ENCODE measurements at regions not wholly inside any gene's neighbourhood (a gene's known extent, or its start where the extent isn't known, plus 50 kb on each side); places are given as distances from the start of the nearest gene placed in this dataset.

DNA sequence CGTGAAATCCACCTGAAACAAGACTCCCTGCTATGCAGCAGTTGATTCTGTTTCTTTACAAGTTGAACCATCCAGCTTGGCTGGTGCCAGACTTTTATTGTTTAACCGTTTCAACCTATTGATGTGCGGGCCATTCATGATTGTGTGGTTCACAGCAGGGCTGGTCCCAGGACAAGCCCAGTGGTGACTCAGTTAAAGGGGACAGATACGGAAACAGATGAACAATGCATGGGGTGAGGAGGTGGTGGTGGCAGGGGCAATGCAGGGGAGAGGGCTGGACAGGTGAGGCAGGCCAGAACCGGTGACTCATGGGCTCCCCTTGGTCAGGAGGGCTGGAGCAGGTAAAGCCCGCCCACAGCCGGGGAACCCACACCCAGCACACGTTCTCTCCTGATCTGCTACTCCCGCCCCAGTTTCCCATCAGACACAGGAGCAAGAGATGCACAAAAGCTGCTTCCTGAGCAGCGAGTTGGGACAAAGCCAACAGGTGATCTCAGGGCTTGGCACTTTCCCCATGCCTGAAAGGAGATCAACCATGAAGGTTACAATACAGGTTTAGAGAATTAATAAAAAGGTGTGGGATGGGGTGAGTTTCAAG is 232.2 kb downstream of the LY86 start:
- Histone ChIP-seq H3K4me2 (ENCODE audit: insufficient read depth, insufficient read length, low read length) (no peak overlapping the region), H2AK5ac (ENCODE audit: insufficient read length, low read length) (no peak overlapping the region), H3K9ac (ENCODE audit: extremely low read depth, insufficient read length, low read length) (no peak overlapping the region), H2BK15ac (ENCODE audit: low read depth, low read length) (no peak overlapping the region), H4K91ac (ENCODE audit: insufficient read length, low read depth, low read length) (no peak overlapping the region), H2BK12ac (ENCODE audit: insufficient read length, low read depth, low read length) (no peak overlapping the region), H3K27ac (ENCODE audit: insufficient read length, low read depth, low read length) (no peak overlapping the region), H3K23ac (ENCODE audit: insufficient read length, low read depth, low read length) (no peak overlapping the region), H4K8ac (replicated peaks; ENCODE audit: insufficient read length, low read depth, low read length) (no peak overlapping the region), H3K4me1 (ENCODE audit: insufficient read depth, low read length) (peaks cover 4% of the 10 kb centered on the region; the same call in 1 of the 2 replicates), H3K56ac (ENCODE audit: insufficient read length, low read depth, low read length) (no peak overlapping the region), H2AFZ (ENCODE audit: low read length) (no peak overlapping the region), H3K4ac (ENCODE audit: low read depth, low read length) (no peak overlapping the region), H3T11ph (ENCODE audit: low read length) (no peak overlapping the region), H3K9me3 (ENCODE audit: control insufficient read depth, low read depth, low read length) (no peaks in the 10 kb centered on the region), H2BK20ac (ENCODE audit: low read depth, low read length, poor library complexity, severe bottlenecking) (no peak overlapping the region), H2BK120ac (ENCODE audit: low read depth, low read length, poor library complexity, severe bottlenecking) (no peak overlapping the region), H2BK5ac (ENCODE audit: insufficient read length, low read length) (no peak overlapping the region), H3K18ac (ENCODE audit: insufficient read length, low read depth, low read length) (no peak overlapping the region), H3K79me1 (ENCODE audit: insufficient read depth, low read depth, low read length, poor library complexity, severe bottlenecking) (no peaks in the 10 kb centered on the region), H3K27me3 (ENCODE audit: insufficient read depth, low read length) (no peaks in the 10 kb centered on the region), H3K14ac (ENCODE audit: insufficient read depth, low read length) (no peak overlapping the region), H4K5ac (ENCODE audit: insufficient read length, low read depth, low read length) (no peak overlapping the region), H3K23me2 (ENCODE audit: insufficient read length, low read depth, low read length, poor library complexity, severe bottlenecking) (no peaks in the 10 kb centered on the region), H3K79me2 (ENCODE audit: insufficient read depth, low read length) (no peaks in the 10 kb centered on the region), H4K20me1 (ENCODE audit: control insufficient read depth, insufficient read depth, insufficient read length) (no peaks in the 10 kb centered on the region)
- Mint-ChIP-seq H3K9me3 (no peaks in the 10 kb centered on the region; a peak in 1 of 5 replicates), H3K4me3 (no peak overlapping the region), H3K36me3 (ENCODE audit: insufficient read depth in 1 of 3, low read depth in 3 of 3) (no peaks in the 10 kb centered on the region; a peak in 1 of 7 replicates), H3K4me1 (peaks cover 30 to 36% of the 10 kb centered on the region in 2 experiments), H3K27me3 (ENCODE audit: low read depth) (peaks cover 18% of the 10 kb centered on the region), H3K27ac (no peak overlapping the region; a peak in 1 of 7 replicates)
- no CpG with 5 or more reads among the region's 10 CpGs for WGBS (ENCODE audit: extremely low coverage, insufficient read length, low lambda C conversion rate)
- DNase-seq: peak; percentile 78
- no peak for TF ChIP-seq CTCF (conservative IDR thresholded peaks at IDR 0.05)
